Adrenal gland (tissue), 9 donors: ENCODE measurements at regions not wholly inside any gene's neighbourhood (a gene's known extent, or its start where the extent isn't known, plus 50 kb on each side); places are given as distances from the start of the nearest gene placed in this dataset.

Source experiments
- DNase-seq, 7 donors: peaks; one replicate each; pipeline ENCODE4 v3.0.0-alpha.2; 2019 to 2020
- H3K27ac ChIP-seq, 5 donors: fragments of 200-600 bp; sonication (generic) in 4 of 5; 1 replicate in 3 of 5; 2 replicates in 2 of 5; pipeline versions ENCODE4 v1.5.1 to v1.8.0; 2016 to 2020; ENCODE audit warnings: mild to moderate bottlenecking in 1 of 5
- H3K27me3 ChIP-seq: fragments of 200-600 bp; 2 replicates; pipeline ENCODE4 v1.8.0; 2021
- H3K36me3 ChIP-seq, 2 donors: fragments of 200-600 bp; replicated peaks in 1 of 2; 1 replicate in 1 of 2; 2 replicates in 1 of 2; pipeline versions ENCODE4 v1.5.1 to v1.8.0; 2018 to 2022
- H3K4me1 ChIP-seq, 2 donors: fragments of 200-600 bp; replicated peaks in 1 of 2; 1 replicate in 1 of 2; 2 replicates in 1 of 2; pipeline versions ENCODE4 v1.5.1 to v1.8.0; 2018 to 2021
- H3K4me3 ChIP-seq, 4 donors: fragments of 200-600 bp; sonication (generic) in 3 of 4; one replicate each; pipeline ENCODE4 v1.5.1; 2016 to 2018
- H3K9me3 ChIP-seq, 3 donors: fragments of 200-600 bp; sonication (generic) in 1 of 3; replicated peaks in 1 of 3; 1 replicate in 2 of 3; 2 replicates in 1 of 3; pipeline versions ENCODE4 v1.5.1 to v1.8.0; 2016 to 2021
- POLR2A ChIP-seq, 2 donors: fragments of 450-650 bp; IDR thresholded peaks; one replicate each; pipeline ENCODE4 v1.6.1; 2017; ENCODE audit warnings: antibody characterized with exemption in 2 of 2, mild to moderate bottlenecking in 2 of 2, moderate library complexity in 1 of 2
- WGBS, 4 donors: extraction: QIAGEN DNeasy Blood & Tissue Kit in 2 of 4; methylation state at CpG; one replicate each; pipeline versions ENCODE4 v1.1.5 to v1.1.7; 2013 to 2017; 5-methylcytosine and 5-hydroxymethylcytosine counted together
- intact Hi-C, 2 donors: fragments of 100-400 bp; cut with DNase I; formaldehyde crosslinking; loops; one replicate each; pipeline versions ENCODE4 v1.14.1 to v1.15.0; 2022 to 2023
- TF ChIP-seq, protein P1 (sequence below), 6 experiments: fragments of 450-650 bp in 4 of 6; fragments of 200-600 bp in 2 of 6; sonication (generic) in 1 of 6; IDR thresholded peaks; 1 replicate in 5 of 6; 2 replicates in 1 of 6; pipeline versions ENCODE4 v1.5.1 to v1.8.0; 2016 to 2021; ENCODE audit warnings: antibody characterized with exemption in 6 of 6, mild to moderate bottlenecking in 2 of 6, moderate library complexity in 1 of 6
- donor health status: healthy with polysubstance abuse.
- donor health status: Bipolar disorder and iron deficiency.
- donor health status: DM: yes; HTN: yes; CAD: no.
- donor health status: DM: no; HTN: no; CAD: no.
- donor health status: DM: no; HTN: no; CAD: no.

DNA sequence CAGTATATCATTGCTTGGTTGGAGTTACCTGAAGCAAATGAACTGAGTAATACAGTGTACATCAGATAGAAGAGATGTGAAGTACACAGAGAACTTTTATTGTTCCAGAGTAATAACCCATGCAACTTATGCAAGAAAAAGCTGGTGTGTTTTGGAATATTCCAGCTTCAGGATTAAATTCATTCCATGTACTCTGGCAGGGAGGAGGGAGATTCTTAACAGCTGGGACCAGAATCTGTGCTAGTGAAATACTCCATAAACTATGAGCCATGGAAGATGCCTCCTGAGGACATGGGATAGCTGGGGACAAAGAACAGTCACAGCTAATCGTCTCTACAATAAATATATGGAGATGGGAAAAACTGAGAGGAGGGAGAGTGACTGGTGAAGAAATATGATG, 101.6 kb upstream of the OTUD4 start:
- H3K4me1 ChIP-seq, result no peaks in the 10 kb centered on the region
- H3K4me3 ChIP-seq, result no peak overlapping the region
- intact Hi-C loops, result no loop called here
- 68 to 79% (median 77%) methylated on average over 1 of the region's 1 CpG for WGBS, 4 donors
- no peak for DNase-seq
- H3K27me3 ChIP-seq, result no peaks in the 10 kb centered on the region
- TF ChIP-seq POLR2A (IDR thresholded peaks at IDR 0.05), result no peak
- TF ChIP-seq, protein P1, sequence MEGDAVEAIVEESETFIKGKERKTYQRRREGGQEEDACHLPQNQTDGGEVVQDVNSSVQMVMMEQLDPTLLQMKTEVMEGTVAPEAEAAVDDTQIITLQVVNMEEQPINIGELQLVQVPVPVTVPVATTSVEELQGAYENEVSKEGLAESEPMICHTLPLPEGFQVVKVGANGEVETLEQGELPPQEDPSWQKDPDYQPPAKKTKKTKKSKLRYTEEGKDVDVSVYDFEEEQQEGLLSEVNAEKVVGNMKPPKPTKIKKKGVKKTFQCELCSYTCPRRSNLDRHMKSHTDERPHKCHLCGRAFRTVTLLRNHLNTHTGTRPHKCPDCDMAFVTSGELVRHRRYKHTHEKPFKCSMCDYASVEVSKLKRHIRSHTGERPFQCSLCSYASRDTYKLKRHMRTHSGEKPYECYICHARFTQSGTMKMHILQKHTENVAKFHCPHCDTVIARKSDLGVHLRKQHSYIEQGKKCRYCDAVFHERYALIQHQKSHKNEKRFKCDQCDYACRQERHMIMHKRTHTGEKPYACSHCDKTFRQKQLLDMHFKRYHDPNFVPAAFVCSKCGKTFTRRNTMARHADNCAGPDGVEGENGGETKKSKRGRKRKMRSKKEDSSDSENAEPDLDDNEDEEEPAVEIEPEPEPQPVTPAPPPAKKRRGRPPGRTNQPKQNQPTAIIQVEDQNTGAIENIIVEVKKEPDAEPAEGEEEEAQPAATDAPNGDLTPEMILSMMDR (IDR thresholded peaks at IDR 0.05), result no peak
- no peaks in the 10 kb centered on the region for H3K36me3 ChIP-seq
- no peak overlapping the region for H3K27ac ChIP-seq
- no peaks in the 10 kb centered on the region for H3K9me3 ChIP-seq

DNA sequence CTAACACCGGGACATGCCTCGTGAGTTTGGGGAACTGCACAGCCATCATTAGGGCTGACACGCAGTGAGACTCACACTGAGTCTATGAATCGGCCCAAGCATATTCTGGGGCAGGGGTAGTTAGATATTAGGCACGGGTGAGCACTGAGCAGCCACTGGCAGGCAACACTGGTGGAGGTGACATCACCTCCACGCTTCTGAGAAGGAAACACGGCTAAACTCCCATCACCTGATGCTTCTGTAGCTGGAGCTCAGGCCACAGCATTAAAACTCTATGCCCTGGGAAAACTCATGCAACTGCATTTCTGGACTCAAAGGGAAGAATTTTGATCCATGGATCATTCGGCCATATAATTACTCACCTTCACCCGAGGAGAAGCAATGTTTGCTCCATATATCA, 100.8 kb upstream of the OTUD4 start:
- H3K36me3 ChIP-seq, result no peaks in the 10 kb centered on the region
- no peak for DNase-seq
- intact Hi-C loops, result no loop called here
- H3K9me3 ChIP-seq, result no peaks in the 10 kb centered on the region
- no peak for TF ChIP-seq POLR2A (IDR thresholded peaks at IDR 0.05)
- TF ChIP-seq, protein P1 (IDR thresholded peaks at IDR 0.05), result no peak
- H3K4me3 ChIP-seq, result no peak overlapping the region
- H3K4me1 ChIP-seq, result no peaks in the 10 kb centered on the region
- WGBS, 4 donors, result 81 to 93% (median 88%) methylated on average over 8 to 9 of the region's 9 CpGs
- no peaks in the 10 kb centered on the region for H3K27me3 ChIP-seq
- H3K27ac ChIP-seq, result no peak overlapping the region

DNA sequence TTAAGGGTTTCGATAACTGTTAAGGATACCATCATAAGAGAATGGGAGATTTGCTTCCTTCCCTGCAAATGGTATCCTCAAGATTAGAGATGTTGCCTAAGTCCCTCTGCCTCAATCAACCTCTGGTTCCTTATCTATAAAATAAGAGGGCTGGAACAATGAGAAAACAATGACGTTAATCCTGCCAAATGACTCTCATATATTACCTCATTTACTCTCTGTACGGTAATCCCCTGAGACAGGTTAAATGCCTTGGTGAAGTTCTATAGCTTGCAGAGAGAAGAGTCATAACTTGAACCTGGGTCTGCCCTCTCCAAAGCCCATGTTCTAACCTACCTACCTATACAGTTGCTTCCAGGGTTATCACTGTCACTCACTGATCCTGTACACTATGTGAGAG, 100.2 kb upstream of the OTUD4 start:
- no peak for DNase-seq
- H3K36me3 ChIP-seq, result no peaks in the 10 kb centered on the region
- intact Hi-C loops, result no loop called here
- H3K9me3 ChIP-seq, result no peaks in the 10 kb centered on the region
- H3K27ac ChIP-seq, result no peak overlapping the region
- TF ChIP-seq, protein P1 (IDR thresholded peaks at IDR 0.05), result no peak
- no peak for TF ChIP-seq POLR2A (IDR thresholded peaks at IDR 0.05)
- no peaks in the 10 kb centered on the region for H3K4me1 ChIP-seq
- no peaks in the 10 kb centered on the region for H3K27me3 ChIP-seq
- 76 to 84% (median 82%) methylated on average over 3 of the region's 3 CpGs for WGBS, 4 donors
- H3K4me3 ChIP-seq, result no peak overlapping the region

DNA sequence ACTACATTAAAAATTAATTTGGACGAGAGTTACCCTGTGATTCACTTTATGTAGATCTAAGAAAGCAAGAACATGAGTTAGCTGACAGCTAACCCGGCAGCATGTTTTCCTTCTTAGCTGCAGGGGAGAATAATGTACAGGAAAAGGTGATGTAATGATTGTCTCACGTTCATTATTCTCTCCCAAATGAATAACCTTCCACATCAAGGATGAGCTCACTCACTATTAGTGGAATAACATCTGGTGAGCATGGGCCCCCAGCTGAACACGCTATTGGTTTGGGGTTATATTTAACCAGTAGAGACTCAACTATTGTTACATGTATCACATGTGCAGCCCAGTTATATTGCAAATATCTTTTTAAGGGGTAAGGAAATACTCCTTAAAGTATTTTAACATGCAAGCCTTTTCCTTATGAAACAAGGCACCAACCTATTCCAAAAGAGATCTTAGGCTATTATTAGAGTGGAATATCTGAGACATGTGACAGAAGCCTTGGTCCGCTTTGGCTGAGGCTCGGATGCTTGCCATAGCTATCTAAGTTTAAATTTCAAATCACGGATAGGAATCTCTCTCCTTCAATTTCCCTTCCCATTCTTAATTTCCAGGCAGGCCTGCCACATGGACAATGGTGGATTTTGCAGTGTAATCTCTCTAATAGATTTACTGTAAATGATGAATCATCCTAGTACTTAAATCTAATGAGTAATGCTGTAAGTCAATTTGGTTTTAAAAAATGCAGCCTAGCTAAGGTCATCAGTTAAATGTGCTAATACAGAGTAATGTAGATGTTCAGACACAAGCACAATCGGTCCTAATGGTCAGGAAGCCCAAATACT, 99.0 kb upstream of the OTUD4 start:
- Histone ChIP-seq H3K27ac (no peak overlapping the region), H3K4me1 (no peaks in the 10 kb centered on the region), H3K27me3 (no peaks in the 10 kb centered on the region), H3K4me3 (no peak overlapping the region), H3K36me3 (no peaks in the 10 kb centered on the region), H3K9me3 (no peaks in the 10 kb centered on the region)
- peak in 2 of 7 donors; percentile 8 to 17 for DNase-seq
- 50 to 55% (median 53%) methylated on average over 8 of the region's 8 CpGs for WGBS, 4 donors
- intact Hi-C loops, result no loop called here
- TF ChIP-seq, protein P1 (IDR thresholded peaks at IDR 0.05), result no peak
- no peak for TF ChIP-seq POLR2A (IDR thresholded peaks at IDR 0.05)
